ENCODE measurements at regions not wholly inside any gene's neighbourhood (a gene's known extent, or its start where the extent isn't known, plus 50 kb on each side); places are given as distances from the start of the nearest gene placed in this dataset.
"Not testable (repeated sequence)": the region's sequence is repeated elsewhere in the genome, so short reads cannot be mapped to it uniquely, and the experiment has no call there.

GRCh38 chr6:78538002-78538401 is 329.3 kb upstream of the IRAK1BP1 start (continued):
- TF ChIP-seq ZBTB33 (IDR thresholded peaks at IDR 0.05) (no peak), MAX (IDR thresholded peaks at IDR 0.05) (no peak)

DNA sequence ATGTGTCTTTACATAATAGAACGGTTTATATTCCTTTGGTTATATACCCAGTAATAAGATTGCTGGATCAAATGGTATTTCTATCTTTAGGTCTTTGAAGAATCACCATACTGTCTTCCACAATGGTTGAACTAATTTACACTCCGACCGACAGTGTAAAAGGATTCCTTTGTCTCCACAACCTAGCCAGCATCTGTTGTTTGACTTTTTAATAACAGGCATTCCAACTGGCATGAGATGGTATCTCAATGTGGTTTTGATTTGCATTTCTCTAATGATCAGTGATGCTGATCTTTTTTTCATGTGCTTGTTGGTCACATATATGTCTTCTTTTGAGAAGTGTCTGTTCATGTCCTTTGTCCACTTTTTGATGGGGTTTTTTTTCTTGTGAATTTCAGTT is 319.7 kb upstream of the IRAK1BP1 start:
- not testable (repeated sequence) for H3K27me3 ChIP-seq (ENCODE audit: control insufficient read depth in 4 of 4, insufficient read depth in 4 of 4, low read length in 3 of 4); H3K4me1 ChIP-seq (ENCODE audit: control insufficient read depth in 4 of 4, insufficient read depth in 4 of 4, low read length in 3 of 4); H3K4me3 ChIP-seq (ENCODE audit: low read depth in 1 of 3, low read length in 3 of 3); DNase-seq (ENCODE audit: low spot score); H3K9me3 ChIP-seq (ENCODE audit: control insufficient read depth in 4 of 4, low read length in 3 of 4); H3K36me3 ChIP-seq (ENCODE audit: control insufficient read depth in 4 of 4, insufficient read depth in 3 of 4, low read depth in 1 of 4, low read length in 3 of 4); H3K27ac ChIP-seq (ENCODE audit: low read depth in 1 of 2, low read length in 2 of 2); H3K9ac ChIP-seq (ENCODE audit: low read depth in 1 of 2, low read length in 2 of 2)
- WGBS, result 95% methylated on average over 3 of the region's 3 CpGs

GRCh38 chr6:78551361-78551760 is 316.0 kb upstream of the IRAK1BP1 start:
- no peaks in the 10 kb centered on the region for H3K27me3 ChIP-seq (ENCODE audit: control insufficient read depth in 4 of 4, insufficient read depth in 4 of 4, low read length in 3 of 4)
- H3K36me3 ChIP-seq (ENCODE audit: control insufficient read depth in 4 of 4, insufficient read depth in 3 of 4, low read depth in 1 of 4, low read length in 3 of 4), result no peaks in the 10 kb centered on the region
- DNase-seq (ENCODE audit: low spot score), result no peak
- H3K4me1 ChIP-seq (ENCODE audit: control insufficient read depth in 4 of 4, insufficient read depth in 4 of 4, low read length in 3 of 4), result no peaks in the 10 kb centered on the region
- WGBS, result 81% methylated on average over 2 of the region's 2 CpGs
- no peak for TF ChIP-seq NR2F2 (IDR thresholded peaks at IDR 0.05)
- H3K4me3 ChIP-seq (ENCODE audit: low read depth in 1 of 3, low read length in 3 of 3), result no peak overlapping the region
- H3K27ac ChIP-seq (ENCODE audit: low read depth in 1 of 2, low read length in 2 of 2), result no peak overlapping the region
- no peak overlapping the region for H3K9ac ChIP-seq (ENCODE audit: low read depth in 1 of 2, low read length in 2 of 2)
- H3K9me3 ChIP-seq (ENCODE audit: control insufficient read depth in 4 of 4, low read length in 3 of 4), result peaks cover 4 to 9% (median 5%) of the 10 kb centered on the region in 4 donors

GRCh38 chr6:78552435-78552834 is 314.9 kb upstream of the IRAK1BP1 start:
- H3K4me1 ChIP-seq (ENCODE audit: control insufficient read depth in 4 of 4, insufficient read depth in 4 of 4, low read length in 3 of 4), result no peaks in the 10 kb centered on the region
- DNase-seq (ENCODE audit: low spot score), result no peak
- H3K9me3 ChIP-seq (ENCODE audit: control insufficient read depth in 4 of 4, low read length in 3 of 4), result peaks cover 5 to 9% (median 6%) of the 10 kb centered on the region in 4 donors
- WGBS, result 83% methylated on average over 3 of the region's 3 CpGs
- H3K27ac ChIP-seq (ENCODE audit: low read depth in 1 of 2, low read length in 2 of 2), result no peak overlapping the region
- no peak overlapping the region for H3K4me3 ChIP-seq (ENCODE audit: low read depth in 1 of 3, low read length in 3 of 3)
- no peaks in the 10 kb centered on the region for H3K27me3 ChIP-seq (ENCODE audit: control insufficient read depth in 4 of 4, insufficient read depth in 4 of 4, low read length in 3 of 4)
- TF ChIP-seq TAF1 (conservative IDR thresholded peaks at IDR 0.05), result no peak
- TF ChIP-seq SP1 (IDR thresholded peaks at IDR 0.05), result no peak
- TF ChIP-seq GABPA (IDR thresholded peaks at IDR 0.05 in 1 of 2, conservative IDR thresholded peaks at IDR 0.05 in 1 of 2), result no peak
- no peaks in the 10 kb centered on the region for H3K36me3 ChIP-seq (ENCODE audit: control insufficient read depth in 4 of 4, insufficient read depth in 3 of 4, low read depth in 1 of 4, low read length in 3 of 4)
- H3K9ac ChIP-seq (ENCODE audit: low read depth in 1 of 2, low read length in 2 of 2), result no peak overlapping the region

- no peak for TF ChIP-seq RAD21 (IDR thresholded peaks at IDR 0.05)
- DNase-seq (ENCODE audit: low spot score), result no peak
- H3K4me3 ChIP-seq (ENCODE audit: low read depth in 1 of 3, low read length in 3 of 3), result no peak overlapping the region
- H3K9me3 ChIP-seq (ENCODE audit: control insufficient read depth in 4 of 4, low read length in 3 of 4), result peaks cover 5 to 9% (median 6%) of the 10 kb centered on the region in 4 donors
- H3K27me3 ChIP-seq (ENCODE audit: control insufficient read depth in 4 of 4, insufficient read depth in 4 of 4, low read length in 3 of 4), result no peaks in the 10 kb centered on the region
- no peaks in the 10 kb centered on the region for H3K4me1 ChIP-seq (ENCODE audit: control insufficient read depth in 4 of 4, insufficient read depth in 4 of 4, low read length in 3 of 4)
- H3K27ac ChIP-seq (ENCODE audit: low read depth in 1 of 2, low read length in 2 of 2), result no peak overlapping the region
- no peak overlapping the region for H3K9ac ChIP-seq (ENCODE audit: low read depth in 1 of 2, low read length in 2 of 2)
- H3K36me3 ChIP-seq (ENCODE audit: control insufficient read depth in 4 of 4, insufficient read depth in 3 of 4, low read depth in 1 of 4, low read length in 3 of 4), result no peaks in the 10 kb centered on the region
- 72% methylated on average over 2 of the region's 2 CpGs for WGBS
Observed at GRCh38 chr6:78554341-78554740, 313.0 kb upstream of the IRAK1BP1 start.
